Mesendoderm (in vitro differentiated cells): ENCODE measurements at regions not wholly inside any gene's neighbourhood (a gene's known extent, or its start where the extent isn't known, plus 50 kb on each side); places are given as distances from the start of the nearest gene placed in this dataset.

Experiments
- DNase-seq: peaks from one replicate; pipeline ENCODE4 v3.0.0; 2013
- H2AK5ac ChIP-seq: 2 replicates; pipeline ENCODE4 v1.6.1; 2013; ENCODE audit warnings: low read length, inconsistent platforms
- H2BK120ac ChIP-seq: 2 replicates; pipeline ENCODE4 v1.6.1; 2013; ENCODE audit warnings: low read depth, mild to moderate bottlenecking, low read length, moderate library complexity, mixed read lengths
- H2BK15ac ChIP-seq: replicated peaks from 2 replicates; pipeline ENCODE4 v1.6.1; 2013; ENCODE audit warnings: low read depth, mild to moderate bottlenecking, moderate library complexity
- H2BK5ac ChIP-seq: 2 replicates; pipeline ENCODE4 v1.6.1; 2013; ENCODE audit warnings: low read length, inconsistent platforms
- H3K18ac ChIP-seq: 2 replicates; pipeline ENCODE4 v1.6.1; 2013; ENCODE audit warnings: mild to moderate bottlenecking, low read length, mixed read lengths
- H3K23ac ChIP-seq: one replicate; pipeline ENCODE4 v1.6.1; 2013; ENCODE audit warnings: low read length
- H3K27ac ChIP-seq: 2 replicates; pipeline ENCODE4 v1.5.1; 2013; ENCODE audit warnings: low read depth, mild to moderate bottlenecking, inconsistent platforms, low read length, moderate library complexity
- H3K27me3 ChIP-seq: 2 replicates; pipeline ENCODE4 v1.6.1; 2013; ENCODE audit warnings: low read length, control low read depth, mild to moderate bottlenecking, inconsistent platforms; ENCODE audit not compliant: insufficient read depth, poor library complexity
- H3K36me3 ChIP-seq: 2 replicates; pipeline ENCODE4 v1.6.1; 2013; ENCODE audit warnings: low read length, inconsistent platforms; ENCODE audit not compliant: control insufficient read depth, insufficient read depth
- H3K4ac ChIP-seq: one replicate; pipeline ENCODE4 v1.6.1; 2013; ENCODE audit warnings: low read depth, mild to moderate bottlenecking, low read length, moderate library complexity
- H3K4me1 ChIP-seq: 2 replicates; pipeline ENCODE4 v1.6.1; 2013; ENCODE audit warnings: low read depth, low read length, inconsistent platforms; ENCODE audit not compliant: control insufficient read depth
- H3K4me2 ChIP-seq: 2 replicates; pipeline ENCODE4 v1.6.1; 2013; ENCODE audit warnings: low read length
- H3K4me3 ChIP-seq: 2 replicates; pipeline ENCODE4 v1.5.1; 2013; ENCODE audit warnings: mild to moderate bottlenecking, low read length
- H3K56ac ChIP-seq: one replicate; pipeline ENCODE4 v1.6.1; 2013; ENCODE audit warnings: low read length
- H3K79me1 ChIP-seq: 2 replicates; pipeline ENCODE4 v1.6.1; 2013; ENCODE audit warnings: low read length, inconsistent platforms
- H3K79me2 ChIP-seq: 2 replicates; pipeline ENCODE4 v1.6.1; 2013; ENCODE audit warnings: mild to moderate bottlenecking, low read length; ENCODE audit not compliant: control insufficient read depth, insufficient read depth
- H3K9ac ChIP-seq: 2 replicates; pipeline ENCODE4 v1.6.1; 2013; ENCODE audit warnings: low read length, inconsistent platforms
- H4K5ac ChIP-seq: one replicate; pipeline ENCODE4 v1.6.1; 2013; ENCODE audit warnings: low read length
- H4K8ac ChIP-seq: one replicate; pipeline ENCODE4 v1.6.1; 2013; ENCODE audit warnings: low read depth, mild to moderate bottlenecking, control low read depth, low read length, moderate library complexity
- WGBS: extraction: QIAGEN DNeasy Blood & Tissue Kit; methylation state at CpG from one replicate; pipeline ENCODE4 v1.1.7; 2013; ENCODE audit warnings: low lambda C conversion rate, missing lambda C conversion rate; ENCODE audit not compliant: insufficient coverage; ENCODE audit errors: extremely low coverage; 5-methylcytosine and 5-hydroxymethylcytosine counted together

- Histone ChIP-seq H3K4me3 (no peak overlapping the region), H2BK120ac (no peak overlapping the region), H3K4me1 (no peaks in the 10 kb centered on the region), H3K9ac (no peak overlapping the region), H3K36me3 (no peaks in the 10 kb centered on the region), H3K4ac (no peak overlapping the region), H3K27me3 (no peaks in the 10 kb centered on the region), H2BK5ac (no peak overlapping the region), H3K56ac (no peak overlapping the region), H4K8ac (no peak overlapping the region), H2BK15ac (no peak overlapping the region), H3K79me2 (no peaks in the 10 kb centered on the region), H3K18ac (no peak overlapping the region), H3K27ac (no peak overlapping the region), H3K23ac (no peak overlapping the region), H3K79me1 (no peaks in the 10 kb centered on the region), H4K5ac (no peak overlapping the region), H2AK5ac (no peak overlapping the region), H3K4me2 (no peak overlapping the region)
- no CpG with 5 or more reads among the region's 29 CpGs for WGBS
- DNase-seq: no peak
Observed at GRCh38 chr1:3954170-3955169, 54.4 kb upstream of the C1orf174 start.

GRCh38 chr1:3955196-3955772, 55.2 kb upstream of the C1orf174 start:
- Histone ChIP-seq H2BK15ac (no peak overlapping the region), H3K4me2 (no peak overlapping the region), H3K9ac (no peak overlapping the region), H3K27me3 (no peaks in the 10 kb centered on the region), H4K8ac (no peak overlapping the region), H3K56ac (no peak overlapping the region), H2BK120ac (no peak overlapping the region), H3K79me2 (no peaks in the 10 kb centered on the region), H2BK5ac (no peak overlapping the region), H3K23ac (no peak overlapping the region), H3K4me3 (no peak overlapping the region), H2AK5ac (no peak overlapping the region), H3K18ac (no peak overlapping the region), H3K36me3 (no peaks in the 10 kb centered on the region), H3K4ac (no peak overlapping the region), H3K79me1 (no peaks in the 10 kb centered on the region), H4K5ac (no peak overlapping the region), H3K4me1 (no peaks in the 10 kb centered on the region), H3K27ac (no peak overlapping the region)
- no CpG with 5 or more reads among the region's 18 CpGs for WGBS
- no peak for DNase-seq

GRCh38 chr1:3956527-3957170, 56.6 kb upstream of the C1orf174 start:
- no peak for DNase-seq
- Histone ChIP-seq H3K36me3 (no peaks in the 10 kb centered on the region), H3K4me1 (no peaks in the 10 kb centered on the region), H3K9ac (no peak overlapping the region), H3K79me2 (no peaks in the 10 kb centered on the region), H3K27ac (no peak overlapping the region), H3K79me1 (no peaks in the 10 kb centered on the region), H3K56ac (peak overlapping the region; percentile 20), H3K4me3 (no peak overlapping the region), H3K23ac (no peak overlapping the region), H2BK5ac (no peak overlapping the region), H3K4ac (no peak overlapping the region), H3K4me2 (no peak overlapping the region), H4K8ac (no peak overlapping the region), H3K27me3 (no peaks in the 10 kb centered on the region), H3K18ac (no peak overlapping the region), H2AK5ac (no peak overlapping the region), H2BK120ac (no peak overlapping the region), H2BK15ac (no peak overlapping the region), H4K5ac (no peak overlapping the region)
- no CpG with 5 or more reads among the region's 14 CpGs for WGBS

GRCh38 chr1:3959361-3959760, 59.3 kb upstream of the C1orf174 start:
- Histone ChIP-seq H3K79me2 (no peaks in the 10 kb centered on the region), H3K27me3 (no peaks in the 10 kb centered on the region)

GRCh38 chr1:3963554-3963953, 63.5 kb upstream of the C1orf174 start:
- H4K8ac ChIP-seq: no peak overlapping the region
- no peak overlapping the region for H3K18ac ChIP-seq
- no peak overlapping the region for H2BK15ac ChIP-seq
- H3K79me2 ChIP-seq: no peaks in the 10 kb centered on the region
- H3K23ac ChIP-seq: no peak overlapping the region
- no peaks in the 10 kb centered on the region for H3K27me3 ChIP-seq
- no peaks in the 10 kb centered on the region for H3K79me1 ChIP-seq
- H3K4me2 ChIP-seq: no peak overlapping the region
- H2AK5ac ChIP-seq: no peak overlapping the region
- no peak overlapping the region for H3K56ac ChIP-seq
- no peak overlapping the region for H3K4ac ChIP-seq
- no CpG with 5 or more reads among the region's 9 CpGs for WGBS
- no peak overlapping the region for H3K9ac ChIP-seq
- H3K36me3 ChIP-seq: no peaks in the 10 kb centered on the region
- no peak for DNase-seq
- H3K4me1 ChIP-seq: no peaks in the 10 kb centered on the region
- H4K5ac ChIP-seq: no peak overlapping the region
- no peak overlapping the region for H3K27ac ChIP-seq
- H2BK120ac ChIP-seq: no peak overlapping the region
- H3K4me3 ChIP-seq: no peak overlapping the region
- H2BK5ac ChIP-seq: no peak overlapping the region

More at GRCh38 chr1:3959361-3959760, 59.3 kb upstream of the C1orf174 start:
- no peaks in the 10 kb centered on the region for H3K36me3 ChIP-seq
- no peak overlapping the region for H3K56ac ChIP-seq
- no peak overlapping the region for H2AK5ac ChIP-seq
- H2BK15ac ChIP-seq: no peak overlapping the region
- no peak overlapping the region for H4K5ac ChIP-seq
- H2BK5ac ChIP-seq: no peak overlapping the region
- H2BK120ac ChIP-seq: no peak overlapping the region
- no peaks in the 10 kb centered on the region for H3K4me1 ChIP-seq
- H3K27ac ChIP-seq: no peak overlapping the region
- no peak overlapping the region for H4K8ac ChIP-seq
- no peak overlapping the region for H3K18ac ChIP-seq
- no peak overlapping the region for H3K9ac ChIP-seq
- no peak overlapping the region for H3K4me2 ChIP-seq
- H3K79me1 ChIP-seq: no peaks in the 10 kb centered on the region
- H3K23ac ChIP-seq: no peak overlapping the region
- H3K4ac ChIP-seq: no peak overlapping the region
- H3K4me3 ChIP-seq: no peak overlapping the region
- WGBS: no CpG with 5 or more reads among the region's 12 CpGs
- DNase-seq: no peak
